GM12873 (cell line): ENCODE measurements at regions not wholly inside any gene's neighbourhood (a gene's known extent, or its start where the extent isn't known, plus 50 kb on each side); places are given as distances from the start of the nearest gene placed in this dataset.

Experiments
- CTCF ChIP-seq: IDR thresholded peaks from 2 replicates; pipeline ENCODE4 v1.5.1; 2012; ENCODE audit warnings: low read depth, mild to moderate bottlenecking, moderate library complexity, low read length, control low read depth; ENCODE audit not compliant: insufficient read depth; ENCODE audit errors: missing control alignments

DNA sequence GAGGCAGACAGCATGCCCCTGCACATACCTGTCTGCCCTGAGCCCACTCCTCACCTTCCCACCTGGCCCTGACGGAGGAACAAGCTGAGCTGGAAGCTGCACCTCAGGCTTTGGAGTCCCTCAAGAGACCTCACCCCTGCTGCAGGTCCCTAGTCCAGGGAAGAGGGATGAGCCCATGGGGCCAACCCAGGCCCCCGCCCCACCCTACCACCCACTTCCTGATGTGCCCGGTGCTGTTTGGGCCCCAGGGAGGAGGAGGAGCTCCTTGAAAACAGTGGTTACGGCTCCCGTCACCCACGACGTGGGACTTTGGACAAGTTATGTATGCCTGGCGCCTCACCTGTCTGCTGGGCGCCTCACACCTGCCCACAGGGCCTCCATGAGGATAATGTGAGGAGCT, 250.2 kb downstream of the NPHP4 start:
- TF ChIP-seq CTCF = no peak

- no peak for TF ChIP-seq CTCF
These were observed 251.1 kb downstream of the NPHP4 start for GRCh38 chr1:5740865-5741860.

DNA sequence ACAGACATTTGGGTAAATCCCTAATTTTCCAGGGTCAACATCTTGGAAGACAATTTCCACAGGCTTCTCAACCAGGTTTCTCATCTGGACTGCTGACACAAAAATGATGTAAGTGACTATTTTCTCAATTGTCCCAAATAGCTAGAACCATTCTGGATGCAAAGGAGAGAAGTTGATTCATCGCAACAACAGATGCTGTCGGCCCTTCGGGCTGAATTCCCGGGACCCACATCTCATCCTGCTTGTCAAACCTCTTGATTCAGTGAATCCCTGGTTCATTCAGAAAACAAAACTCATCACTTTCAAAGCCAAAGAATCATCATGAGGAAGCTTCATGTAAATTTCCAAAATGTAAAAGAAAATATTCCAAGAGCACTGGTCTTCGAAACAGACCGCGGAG, 251.8 kb downstream of the NPHP4 start:
- no peak for TF ChIP-seq CTCF

DNA sequence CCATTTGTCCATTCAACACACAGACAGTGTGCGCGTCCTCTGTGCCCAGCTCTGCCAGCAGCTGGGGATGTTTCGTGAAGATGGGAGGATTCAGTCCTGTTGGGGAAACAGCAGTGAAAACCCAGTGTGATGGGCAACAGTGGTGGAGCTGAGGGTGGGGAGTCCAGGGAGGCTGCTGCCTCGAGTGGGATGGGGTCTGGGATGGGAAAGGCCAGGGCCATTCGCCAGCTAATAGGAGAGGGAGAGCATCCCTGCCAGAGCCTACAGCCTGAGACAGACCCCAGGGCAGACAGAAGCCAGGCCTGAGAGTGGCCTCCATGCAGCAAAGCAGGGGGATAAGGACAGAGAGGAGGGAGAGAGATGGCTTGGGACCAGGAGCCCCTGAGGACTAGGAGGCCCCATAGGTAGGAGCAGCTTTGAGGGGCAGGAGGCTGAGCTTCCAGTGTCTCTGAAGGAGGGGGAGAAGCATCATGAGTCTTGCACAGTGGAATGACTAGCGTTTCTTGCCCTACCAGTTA, 252.6 kb downstream of the NPHP4 start:
- TF ChIP-seq CTCF = no peak

GRCh38 chr1:5738911-5739462, 253.2 kb downstream of the NPHP4 start:
- no peak for TF ChIP-seq CTCF

- no peak for TF ChIP-seq CTCF
These were observed 255.1 kb downstream of the NPHP4 start for GRCh38 chr1:5737081-5737480.

DNA sequence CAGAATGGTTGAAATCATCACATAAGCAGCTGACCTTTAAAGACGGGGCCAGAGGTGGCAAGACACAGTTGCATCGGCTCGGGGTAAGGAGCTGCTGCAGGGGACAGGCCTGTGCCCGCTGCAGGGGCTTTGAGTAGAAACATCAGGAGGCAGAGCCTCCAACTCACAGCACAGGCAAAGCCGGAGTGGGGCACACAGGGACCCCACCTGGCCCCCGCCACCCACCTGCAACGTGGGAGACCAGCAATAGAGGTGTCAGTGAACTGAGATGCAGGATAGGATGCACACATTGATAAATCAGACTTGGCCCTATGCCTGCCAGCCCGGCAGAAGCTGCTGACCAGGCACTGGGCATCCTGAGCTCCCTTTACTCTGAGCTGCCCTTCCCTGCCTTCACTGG, 257.2 kb downstream of the NPHP4 start:
- no peak for TF ChIP-seq CTCF
